ENCODE measurements at regions not wholly inside any gene's neighbourhood (a gene's known extent, or its start where the extent isn't known, plus 50 kb on each side); places are given as distances from the start of the nearest gene placed in this dataset.

- Histone ChIP-seq H3K4me3 (ENCODE audit: low read depth, low read length) (no peak overlapping the region), H3K27ac (no peak overlapping the region), H3K27me3 (replicated peaks) (no peaks in the 10 kb centered on the region), H3K36me3 (replicated peaks) (no peaks in the 10 kb centered on the region)
- no peak for TF ChIP-seq CTCF (IDR thresholded peaks at IDR 0.05; ENCODE audit: low read depth, low read length, missing control alignments)
- no peak for DNase-seq
- in situ Hi-C loops (cut with HindIII; ENCODE audit: low pct_ligation_motif_present, low sequenced_read_pairs) = no loop called here
These were observed 126.5 kb upstream of the CNTN6 start for GRCh38 chr3:966341-966740.

GRCh38 chr3:973340-973739 lies 119.5 kb upstream of the CNTN6 start:
- DNase-seq = no peak
- Histone ChIP-seq H3K27ac (no peak overlapping the region), H3K4me3 (ENCODE audit: low read depth, low read length) (no peak overlapping the region), H3K27me3 (replicated peaks) (no peaks in the 10 kb centered on the region), H3K36me3 (replicated peaks) (no peaks in the 10 kb centered on the region)
- in situ Hi-C loops (cut with HindIII; ENCODE audit: low pct_ligation_motif_present, low sequenced_read_pairs) = no loop called here
- TF ChIP-seq CTCF (IDR thresholded peaks at IDR 0.05; ENCODE audit: low read depth, low read length, missing control alignments) = no peak

- no peak for TF ChIP-seq CTCF (IDR thresholded peaks at IDR 0.05; ENCODE audit: low read depth, low read length, missing control alignments)
- no peak overlapping the region for H3K4me3 ChIP-seq (ENCODE audit: low read depth, low read length)
- H3K36me3 ChIP-seq (replicated peaks) = no peaks in the 10 kb centered on the region
- no peaks in the 10 kb centered on the region for H3K27me3 ChIP-seq (replicated peaks)
- DNase-seq = no peak
- in situ Hi-C loops (cut with HindIII; ENCODE audit: low pct_ligation_motif_present, low sequenced_read_pairs) = no loop called here
- H3K27ac ChIP-seq = no peak overlapping the region
These were observed 116.8 kb upstream of the CNTN6 start for GRCh38 chr3:976006-976405.

GRCh38 chr3:981156-981555 lies 111.7 kb upstream of the CNTN6 start:
- no peaks in the 10 kb centered on the region for H3K36me3 ChIP-seq (replicated peaks)
- H3K27me3 ChIP-seq (replicated peaks) = no peaks in the 10 kb centered on the region
- H3K4me3 ChIP-seq (ENCODE audit: low read depth, low read length) = no peak overlapping the region
- no peak for TF ChIP-seq CTCF (IDR thresholded peaks at IDR 0.05; ENCODE audit: low read depth, low read length, missing control alignments)
- no peak overlapping the region for H3K27ac ChIP-seq
- no peak for DNase-seq
- in situ Hi-C loops (cut with HindIII; ENCODE audit: low pct_ligation_motif_present, low sequenced_read_pairs) = no loop called here

GRCh38 chr3:988785-989184 lies 104.0 kb upstream of the CNTN6 start:
- H3K27ac ChIP-seq = no peak overlapping the region
- no peak for DNase-seq
- H3K36me3 ChIP-seq (replicated peaks) = no peaks in the 10 kb centered on the region
- TF ChIP-seq CTCF (IDR thresholded peaks at IDR 0.05; ENCODE audit: low read depth, low read length, missing control alignments) = no peak
- no peaks in the 10 kb centered on the region for H3K27me3 ChIP-seq (replicated peaks)
- in situ Hi-C loops (cut with HindIII; ENCODE audit: low pct_ligation_motif_present, low sequenced_read_pairs) = no loop called here
- no peak overlapping the region for H3K4me3 ChIP-seq (ENCODE audit: low read depth, low read length)

GRCh38 chr3:992871-993270 lies 100.0 kb upstream of the CNTN6 start:
- no peak for DNase-seq
- Histone ChIP-seq H3K27ac (no peak overlapping the region), H3K27me3 (replicated peaks) (no peaks in the 10 kb centered on the region), H3K4me3 (ENCODE audit: low read depth, low read length) (no peak overlapping the region), H3K36me3 (replicated peaks) (no peaks in the 10 kb centered on the region)
- TF ChIP-seq CTCF (IDR thresholded peaks at IDR 0.05; ENCODE audit: low read depth, low read length, missing control alignments) = no peak
- in situ Hi-C loops (cut with HindIII; ENCODE audit: low pct_ligation_motif_present, low sequenced_read_pairs) = no loop called here

Data from brain microvascular endothelial cell (primary cell).